ENCODE measurements at regions not wholly inside any gene's neighbourhood (a gene's known extent, or its start where the extent isn't known, plus 50 kb on each side); places are given as distances from the start of the nearest gene placed in this dataset.

- no peak overlapping the region for H3K4me3 Mint-ChIP-seq
- no peak overlapping the region for H3K27ac Mint-ChIP-seq
- no peaks in the 10 kb centered on the region for H3K27me3 Mint-ChIP-seq
- no peaks in the 10 kb centered on the region for H3K36me3 Mint-ChIP-seq (ENCODE audit: low read depth)
- H3K9me3 Mint-ChIP-seq = peaks cover 18% of the 10 kb centered on the region
- DNase-seq = no peak
- no peaks in the 10 kb centered on the region for H3K4me1 Mint-ChIP-seq (ENCODE audit: low read depth)
Observed at GRCh38 chr5:33043343-33043997, 332.3 kb downstream of the NPR3 start.

GRCh38 chr5:33046091-33046490 is 335.0 kb downstream of the NPR3 start:
- no peaks in the 10 kb centered on the region for H3K36me3 Mint-ChIP-seq (ENCODE audit: low read depth)
- H3K4me1 Mint-ChIP-seq (ENCODE audit: low read depth) = no peaks in the 10 kb centered on the region
- peaks cover 12% of the 10 kb centered on the region for H3K9me3 Mint-ChIP-seq
- H3K27me3 Mint-ChIP-seq = no peaks in the 10 kb centered on the region
- no peak overlapping the region for H3K27ac Mint-ChIP-seq
- no peak overlapping the region for H3K4me3 Mint-ChIP-seq
- DNase-seq = no peak

DNA sequence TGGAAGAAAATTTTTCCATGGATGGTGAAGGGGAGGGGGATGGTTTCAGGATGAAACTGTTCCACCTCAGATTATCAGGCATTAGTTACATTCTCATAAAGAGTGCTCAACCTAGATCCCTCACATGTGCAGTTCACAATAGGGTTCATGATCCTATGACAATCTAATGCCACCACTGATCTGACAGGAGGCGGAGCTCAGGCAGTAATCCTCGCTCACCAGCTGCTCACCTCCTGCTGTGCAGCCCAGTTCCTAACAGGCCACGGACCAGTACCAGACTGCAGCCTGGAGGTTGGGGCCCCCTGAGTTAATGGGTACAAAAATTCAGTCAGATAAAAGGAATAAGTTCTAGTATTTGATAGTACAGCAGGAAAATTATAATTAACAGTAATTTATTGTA is 337.2 kb downstream of the NPR3 start:
- DNase-seq = no peak
- Mint-ChIP-seq H3K4me1 (ENCODE audit: low read depth) (no peaks in the 10 kb centered on the region), H3K36me3 (ENCODE audit: low read depth) (no peaks in the 10 kb centered on the region), H3K27me3 (no peaks in the 10 kb centered on the region), H3K4me3 (no peak overlapping the region), H3K27ac (no peak overlapping the region), H3K9me3 (peaks cover 5% of the 10 kb centered on the region)

DNA sequence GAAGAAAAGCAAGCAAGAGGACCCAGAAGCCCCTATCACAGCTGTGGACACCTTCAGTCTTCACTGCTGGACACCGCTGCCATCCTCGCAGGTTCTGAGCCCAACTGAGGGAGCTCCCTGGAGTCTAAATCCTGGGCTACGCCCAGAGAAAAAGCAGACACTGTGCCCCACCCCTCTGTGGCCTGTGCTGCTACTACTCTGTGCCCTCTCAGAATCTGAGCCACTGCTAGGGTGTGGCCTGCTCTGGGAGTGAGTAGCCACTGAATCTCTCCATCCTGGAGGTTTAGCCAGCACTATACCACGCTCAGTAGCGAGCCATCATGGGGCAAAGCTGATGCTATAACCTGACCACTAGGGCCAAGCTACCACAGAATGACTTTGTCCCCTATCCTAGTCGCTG is 338.2 kb downstream of the NPR3 start:
- H3K4me3 Mint-ChIP-seq = no peak overlapping the region
- no peak overlapping the region for H3K27ac Mint-ChIP-seq
- no peaks in the 10 kb centered on the region for H3K27me3 Mint-ChIP-seq
- no peaks in the 10 kb centered on the region for H3K4me1 Mint-ChIP-seq (ENCODE audit: low read depth)
- H3K36me3 Mint-ChIP-seq (ENCODE audit: low read depth) = no peaks in the 10 kb centered on the region
- DNase-seq = no peak
- peaks cover 5% of the 10 kb centered on the region for H3K9me3 Mint-ChIP-seq

DNA sequence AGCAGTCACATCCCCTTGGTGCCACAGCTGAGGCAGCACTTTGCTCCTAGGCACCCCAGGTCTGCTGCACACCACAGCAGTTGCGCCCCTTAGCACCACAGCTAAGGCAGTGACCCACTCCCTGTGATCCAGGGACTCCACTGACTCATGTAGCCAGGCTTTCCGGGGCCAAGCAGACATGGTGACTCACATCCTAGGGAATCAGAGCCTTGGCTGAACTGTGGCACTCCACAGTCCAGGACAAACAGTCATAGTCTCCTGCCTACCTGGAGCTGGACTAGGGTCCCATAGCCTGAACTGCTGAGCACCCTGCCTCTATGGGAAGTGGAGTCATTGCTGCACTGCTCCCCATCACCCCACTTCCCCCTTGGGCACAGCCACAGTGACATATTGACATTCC is 338.7 kb downstream of the NPR3 start:
- no peaks in the 10 kb centered on the region for H3K27me3 Mint-ChIP-seq
- no peak overlapping the region for H3K4me3 Mint-ChIP-seq
- no peak overlapping the region for H3K27ac Mint-ChIP-seq
- H3K36me3 Mint-ChIP-seq (ENCODE audit: low read depth) = no peaks in the 10 kb centered on the region
- DNase-seq = no peak
- peaks cover 5% of the 10 kb centered on the region for H3K9me3 Mint-ChIP-seq
- no peaks in the 10 kb centered on the region for H3K4me1 Mint-ChIP-seq (ENCODE audit: low read depth)

DNA sequence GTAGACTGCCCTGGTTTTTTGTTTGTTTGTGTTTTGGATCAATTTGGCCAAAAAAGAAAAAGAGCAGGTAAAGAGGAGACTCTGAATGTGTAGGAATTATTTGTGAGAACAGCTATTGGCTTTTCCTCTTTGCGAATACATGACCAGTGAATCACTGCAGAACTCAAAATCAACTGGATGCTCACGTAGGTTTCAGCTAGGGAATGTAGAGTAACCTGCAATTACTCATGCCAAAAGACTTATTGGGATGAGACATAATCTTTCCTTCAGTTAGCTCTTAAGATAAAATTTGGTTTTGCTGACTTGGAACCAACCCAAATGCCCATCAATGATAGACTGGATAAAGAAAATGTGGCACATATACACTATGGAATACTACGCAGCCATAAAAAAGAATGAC is 348.0 kb downstream of the NPR3 start:
- Mint-ChIP-seq H3K4me3 (no peak overlapping the region), H3K27ac (no peak overlapping the region), H3K36me3 (ENCODE audit: low read depth) (no peaks in the 10 kb centered on the region), H3K27me3 (no peaks in the 10 kb centered on the region), H3K9me3 (peaks cover 15% of the 10 kb centered on the region), H3K4me1 (ENCODE audit: low read depth) (no peaks in the 10 kb centered on the region)
- no peak for DNase-seq

- H3K27me3 Mint-ChIP-seq = no peaks in the 10 kb centered on the region
- no peaks in the 10 kb centered on the region for H3K9me3 Mint-ChIP-seq
- no peaks in the 10 kb centered on the region for H3K4me1 Mint-ChIP-seq (ENCODE audit: low read depth)
- H3K36me3 Mint-ChIP-seq (ENCODE audit: low read depth) = no peaks in the 10 kb centered on the region
- no peak overlapping the region for H3K27ac Mint-ChIP-seq
- no peak for DNase-seq
- H3K4me3 Mint-ChIP-seq = no peak overlapping the region
Observed at GRCh38 chr5:33065131-33065530, 354.0 kb downstream of the NPR3 start.

DNA sequence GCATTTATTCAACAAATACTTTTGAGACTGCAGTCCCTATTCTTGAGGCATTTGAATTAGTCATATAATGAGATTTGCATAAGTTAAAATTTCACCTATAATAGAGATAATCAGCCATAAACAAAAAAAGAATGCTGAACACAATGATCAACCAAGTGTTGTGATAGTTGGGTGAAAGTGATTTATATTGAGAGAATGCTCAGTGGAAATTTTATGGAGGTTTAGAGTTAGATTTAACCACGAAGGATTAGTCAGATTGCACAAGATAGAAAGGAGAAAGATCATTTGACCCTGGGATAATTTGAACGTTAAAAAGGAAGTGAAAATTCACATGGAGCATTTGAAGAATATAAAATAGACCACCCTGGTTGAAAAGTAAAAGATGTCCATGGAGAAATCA is 356.2 kb downstream of the NPR3 start:
- Mint-ChIP-seq H3K27ac (no peak overlapping the region), H3K36me3 (ENCODE audit: low read depth) (no peaks in the 10 kb centered on the region), H3K27me3 (no peaks in the 10 kb centered on the region), H3K4me1 (ENCODE audit: low read depth) (no peaks in the 10 kb centered on the region), H3K9me3 (no peaks in the 10 kb centered on the region), H3K4me3 (no peak overlapping the region)
- no peak for DNase-seq

DNA sequence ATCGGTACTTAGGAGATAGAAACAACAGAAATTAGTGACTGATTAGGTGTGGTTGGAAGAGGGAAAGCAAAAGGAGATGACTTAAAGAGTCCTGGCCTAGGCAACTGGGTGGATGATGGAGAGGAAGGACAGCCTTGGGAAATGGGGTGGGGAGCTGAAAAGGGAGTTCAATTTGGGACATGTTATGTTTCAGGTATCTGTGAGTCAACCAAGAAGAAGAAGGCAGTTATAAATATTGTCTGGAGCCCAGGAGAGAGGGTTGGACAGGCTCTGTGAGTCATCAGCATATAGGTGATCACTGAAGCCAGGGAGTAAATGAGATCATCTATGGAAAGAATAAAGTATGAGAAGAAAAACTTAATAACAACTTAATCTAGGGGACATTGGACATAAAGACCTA is 357.7 kb downstream of the NPR3 start:
- Mint-ChIP-seq H3K27me3 (no peaks in the 10 kb centered on the region), H3K9me3 (no peaks in the 10 kb centered on the region), H3K36me3 (ENCODE audit: low read depth) (no peaks in the 10 kb centered on the region), H3K27ac (no peak overlapping the region), H3K4me1 (ENCODE audit: low read depth) (no peaks in the 10 kb centered on the region), H3K4me3 (no peak overlapping the region)
- no peak for DNase-seq

DNA sequence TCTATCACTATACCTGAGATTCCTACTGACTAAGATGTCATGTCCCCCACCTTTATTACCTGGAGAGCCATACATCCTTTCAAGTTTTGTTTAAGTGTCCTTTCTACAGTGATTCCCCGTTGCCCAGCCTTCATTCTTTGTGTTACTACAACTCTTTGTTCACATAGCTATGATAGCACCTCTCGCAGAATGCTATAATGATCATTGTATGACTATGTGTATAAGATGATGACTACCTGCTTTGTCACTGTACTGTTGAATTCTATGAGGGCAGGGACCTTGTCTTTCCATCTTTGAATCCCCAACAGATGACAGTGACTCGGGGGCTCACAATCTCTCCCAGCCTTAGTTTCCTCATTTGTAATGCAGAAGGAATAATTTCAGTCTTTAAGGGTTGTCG is 361.2 kb downstream of the NPR3 start:
- Mint-ChIP-seq H3K4me1 (ENCODE audit: low read depth) (no peaks in the 10 kb centered on the region), H3K27me3 (no peaks in the 10 kb centered on the region), H3K4me3 (no peak overlapping the region), H3K27ac (no peak overlapping the region), H3K9me3 (no peaks in the 10 kb centered on the region), H3K36me3 (ENCODE audit: low read depth) (no peaks in the 10 kb centered on the region)
- DNase-seq = no peak

DNA sequence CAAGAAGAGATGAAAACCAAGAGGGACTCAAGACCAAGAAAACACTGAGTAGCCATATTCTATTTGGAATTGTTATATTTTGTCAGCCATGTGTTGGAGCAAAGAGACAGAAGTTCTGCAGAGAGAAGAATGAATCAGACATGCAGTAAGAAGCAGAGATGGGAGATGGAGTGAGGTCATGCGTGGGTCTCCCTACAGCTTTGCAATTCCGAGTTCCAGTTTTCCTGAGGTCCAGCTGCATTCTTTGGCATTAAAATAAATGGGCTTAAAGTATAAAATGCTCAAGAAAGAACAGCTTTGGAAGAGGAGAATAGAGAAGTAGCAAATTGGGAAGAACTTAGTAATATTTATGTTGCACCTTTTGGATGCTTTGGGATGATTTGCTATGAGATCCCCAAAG is 361.6 kb downstream of the NPR3 start:
- Mint-ChIP-seq H3K27ac (no peak overlapping the region), H3K27me3 (no peaks in the 10 kb centered on the region), H3K4me3 (no peak overlapping the region), H3K4me1 (ENCODE audit: low read depth) (no peaks in the 10 kb centered on the region), H3K9me3 (no peaks in the 10 kb centered on the region), H3K36me3 (ENCODE audit: low read depth) (no peaks in the 10 kb centered on the region)
- no peak for DNase-seq

DNA sequence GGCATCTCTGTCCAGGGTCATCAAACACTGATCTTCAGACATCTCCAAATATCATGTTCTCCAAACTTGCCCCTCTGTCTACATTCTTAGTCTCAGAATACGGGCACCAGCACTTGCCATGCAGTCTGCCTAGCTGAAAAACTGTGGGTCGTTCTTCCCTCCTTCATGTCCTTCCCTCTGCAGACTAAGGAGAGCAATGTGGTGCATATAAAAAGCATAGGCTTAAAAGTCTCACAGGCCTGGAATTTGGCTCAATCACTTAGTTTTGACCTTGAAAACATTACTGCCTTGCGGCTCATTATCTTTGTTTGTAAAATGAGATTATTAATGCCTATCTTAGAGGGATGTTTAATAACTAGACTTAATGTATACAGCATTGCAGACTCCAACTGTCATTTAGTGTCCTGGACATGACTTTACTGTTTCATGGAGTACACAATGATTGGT is 362.8 kb downstream of the NPR3 start:
- DNase-seq = no peak
- Mint-ChIP-seq H3K27me3 (no peaks in the 10 kb centered on the region), H3K4me3 (no peak overlapping the region), H3K36me3 (ENCODE audit: low read depth) (no peaks in the 10 kb centered on the region), H3K4me1 (ENCODE audit: low read depth) (no peaks in the 10 kb centered on the region), H3K27ac (no peak overlapping the region), H3K9me3 (no peaks in the 10 kb centered on the region)

DNA sequence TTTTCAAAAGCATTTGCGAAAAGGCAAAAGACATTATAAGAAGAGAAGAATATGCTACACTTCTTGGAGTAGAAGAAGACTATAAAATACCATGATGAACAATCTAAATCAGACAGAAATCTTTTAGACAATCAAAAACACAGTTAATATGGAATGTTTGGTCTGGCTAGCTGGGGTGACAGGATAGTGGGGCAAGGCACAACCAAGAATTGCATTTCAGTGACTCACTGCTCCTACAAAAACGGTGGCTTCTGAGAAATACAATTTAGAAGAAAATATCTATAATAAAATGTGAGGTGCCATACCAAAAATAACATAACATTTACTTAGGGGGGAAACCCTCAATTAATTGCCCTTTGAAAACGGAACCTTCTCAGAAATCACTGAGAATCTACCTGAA is 363.4 kb downstream of the NPR3 start:
- no peak for DNase-seq
- no peaks in the 10 kb centered on the region for H3K36me3 Mint-ChIP-seq (ENCODE audit: low read depth)
- no peak overlapping the region for H3K4me3 Mint-ChIP-seq

DNA sequence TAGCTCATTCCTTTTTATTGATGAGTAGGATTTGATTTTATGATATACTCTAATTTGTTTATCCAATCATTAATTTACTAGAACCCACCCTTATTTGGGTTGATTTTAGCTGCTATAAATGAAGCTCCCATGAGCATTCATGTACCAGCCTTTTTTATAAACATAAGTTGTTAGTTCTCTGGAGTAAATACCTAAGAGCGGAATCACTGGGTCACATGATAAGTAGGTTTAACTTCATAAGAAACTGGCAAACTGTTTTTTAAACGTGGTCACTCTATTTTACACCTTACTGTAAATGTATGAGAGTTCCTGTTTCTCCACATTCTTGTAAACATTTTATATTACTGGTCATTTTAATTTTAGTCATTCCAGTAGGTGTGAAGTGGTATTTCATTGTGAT is 364.6 kb downstream of the NPR3 start:
- Mint-ChIP-seq H3K36me3 (ENCODE audit: low read depth) (no peaks in the 10 kb centered on the region), H3K4me3 (no peak overlapping the region), H3K9me3 (no peaks in the 10 kb centered on the region), H3K27ac (no peak overlapping the region), H3K27me3 (no peaks in the 10 kb centered on the region), H3K4me1 (ENCODE audit: low read depth) (no peaks in the 10 kb centered on the region)
- DNase-seq = no peak

More for the DNA sequence above, 363.4 kb downstream of the NPR3 start:
- H3K27ac Mint-ChIP-seq = no peak overlapping the region
- no peaks in the 10 kb centered on the region for H3K27me3 Mint-ChIP-seq
- H3K4me1 Mint-ChIP-seq (ENCODE audit: low read depth) = no peaks in the 10 kb centered on the region
- no peaks in the 10 kb centered on the region for H3K9me3 Mint-ChIP-seq

DNA sequence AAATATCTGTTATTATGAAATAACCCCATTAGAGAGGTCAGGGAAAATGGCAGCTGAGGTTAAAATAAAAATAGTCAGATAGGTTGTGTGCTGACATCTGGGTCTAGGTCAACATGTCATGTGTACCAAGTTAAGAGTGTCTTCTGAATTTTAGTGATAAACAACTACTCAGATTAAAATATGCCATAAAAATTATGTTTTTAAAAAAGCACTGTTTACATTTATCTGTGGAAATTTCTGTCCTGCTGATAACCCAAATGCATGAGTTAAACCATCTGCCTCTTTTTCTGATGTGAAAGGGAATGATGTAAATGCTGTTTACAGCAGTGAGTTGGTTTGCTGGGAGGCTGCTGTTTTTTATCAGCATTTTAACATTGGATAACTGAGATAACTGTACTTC is 361.2 kb upstream of the TARS1 start:
- H3K4me3 Mint-ChIP-seq = no peak overlapping the region
- DNase-seq = no peak
- H3K9me3 Mint-ChIP-seq = peaks cover 3% of the 10 kb centered on the region
- no peaks in the 10 kb centered on the region for H3K27me3 Mint-ChIP-seq
- no peak overlapping the region for H3K27ac Mint-ChIP-seq
- no peaks in the 10 kb centered on the region for H3K36me3 Mint-ChIP-seq (ENCODE audit: low read depth)
- no peaks in the 10 kb centered on the region for H3K4me1 Mint-ChIP-seq (ENCODE audit: low read depth)

- Mint-ChIP-seq H3K9me3 (peaks cover 3% of the 10 kb centered on the region), H3K36me3 (ENCODE audit: low read depth) (no peaks in the 10 kb centered on the region), H3K4me1 (ENCODE audit: low read depth) (no peaks in the 10 kb centered on the region), H3K27ac (no peak overlapping the region), H3K27me3 (no peaks in the 10 kb centered on the region), H3K4me3 (no peak overlapping the region)
- no peak for DNase-seq
Observed at GRCh38 chr5:33080287-33080686, 360.5 kb upstream of the TARS1 start.

All from activated T-cell treated with anti-CD3 and anti-CD28 coated beads, Interleukin-2, amount 50 U/mL, for 24 hours (primary cell).